GM18909 (cell line): ENCODE measurements at regions not wholly inside any gene's neighbourhood (a gene's known extent, or its start where the extent isn't known, plus 50 kb on each side); places are given as distances from the start of the nearest gene placed in this dataset.

Experiments used
- ATAC-seq: cut with Tn5 transposase; IDR thresholded peaks from one replicate; pipeline ENCODE4 v1.9.1; 2021; ENCODE audit warnings: mild to moderate bottlenecking; ENCODE audit not compliant: unreplicated experiment, poor library complexity

DNA sequence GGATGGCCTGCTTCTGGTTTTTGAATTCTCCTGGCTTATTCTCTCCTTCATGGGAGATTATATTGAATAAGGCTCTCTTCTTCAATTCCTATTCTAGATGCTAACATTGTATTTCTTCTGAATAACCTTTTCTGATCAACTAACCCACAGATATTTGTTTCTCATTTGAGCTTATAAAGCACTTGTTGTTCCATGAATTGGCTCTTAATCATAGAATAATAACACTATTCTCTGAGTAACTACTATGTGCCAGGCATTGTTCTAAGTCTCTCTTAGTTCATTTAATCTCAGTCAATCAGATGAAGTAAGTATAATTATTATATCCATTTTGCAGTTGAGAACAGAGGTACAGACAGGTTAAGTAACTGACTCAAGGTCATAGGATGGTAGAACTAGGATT, 136.3 kb upstream of the MLIP start:
- no peak for ATAC-seq

DNA sequence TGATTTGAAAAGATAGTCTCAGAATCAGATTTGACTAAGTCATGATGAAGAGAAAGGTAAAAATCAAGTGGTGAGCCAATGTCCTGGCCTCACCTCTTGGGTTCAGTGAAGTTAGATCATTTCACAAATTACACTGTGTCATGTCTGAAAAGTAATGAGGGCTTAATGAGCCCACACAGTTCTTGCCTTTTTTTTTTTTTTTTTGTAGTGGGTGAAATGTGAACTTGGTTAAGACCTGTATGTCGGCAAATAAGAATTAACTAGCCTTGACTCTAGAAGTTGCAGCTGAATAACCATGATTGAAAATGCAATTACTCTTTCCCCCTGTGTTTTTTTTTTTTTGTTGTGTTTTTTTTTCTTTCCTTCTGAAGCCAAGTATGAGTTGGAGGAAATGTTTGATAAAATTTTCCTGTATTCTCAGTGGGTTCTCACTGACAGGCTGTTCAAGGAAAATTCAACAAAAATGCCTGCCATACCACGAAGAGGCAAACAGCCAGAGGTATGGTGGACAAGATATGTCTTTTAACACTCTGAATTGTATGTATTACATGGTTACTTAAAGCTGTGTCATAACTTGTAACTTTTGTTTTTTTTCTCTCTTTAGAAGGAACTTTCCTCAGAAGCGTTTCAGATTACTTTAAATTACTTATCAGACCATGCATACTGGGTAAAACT, 135.2 kb upstream of the MLIP start:
- no peak for ATAC-seq

DNA sequence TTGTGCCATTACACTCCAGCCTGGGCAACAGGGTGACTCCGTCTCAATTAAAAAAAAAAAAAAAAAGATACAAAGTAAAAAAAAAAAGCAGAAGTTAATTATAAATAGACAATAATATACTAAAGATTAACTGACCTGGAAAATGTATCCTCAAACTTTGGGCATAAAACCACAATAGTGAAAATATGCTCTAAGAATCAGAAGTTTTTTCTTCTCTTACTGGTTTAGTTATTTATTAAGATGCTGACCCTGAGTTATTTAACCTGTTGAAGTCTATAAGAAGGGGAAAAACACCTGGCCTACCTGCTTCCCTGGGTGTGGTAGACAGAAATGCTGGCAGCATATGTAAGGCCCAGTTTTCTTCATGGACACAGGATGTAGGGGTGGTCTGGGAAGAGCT, 133.7 kb upstream of the MLIP start:
- ATAC-seq, result no peak

DNA sequence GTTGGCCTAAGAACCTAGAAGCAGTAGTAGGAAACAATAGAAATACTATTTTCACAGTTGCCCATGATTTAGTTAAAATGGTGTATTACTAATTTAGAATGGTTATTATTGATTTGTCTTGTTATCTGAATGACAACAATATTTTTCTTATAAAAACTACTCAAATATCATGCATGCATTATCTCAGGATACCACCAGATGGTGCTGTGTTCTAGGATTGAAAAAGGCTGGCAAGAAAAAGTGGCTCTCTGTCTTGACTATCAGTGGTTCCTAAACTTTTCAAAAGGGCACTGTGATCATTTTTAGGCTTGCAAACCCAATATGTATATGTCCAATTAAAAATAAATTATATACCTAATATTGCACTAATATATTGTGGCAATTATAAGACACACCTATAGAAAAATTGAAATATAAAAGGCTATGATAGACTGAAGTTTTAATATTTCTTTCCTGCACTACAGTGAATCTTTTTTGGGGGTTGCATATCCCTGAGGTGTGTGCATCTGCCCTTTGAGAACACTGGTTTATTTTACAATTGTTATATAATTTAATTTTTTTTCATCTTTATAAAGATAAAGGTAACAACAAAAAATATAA, 131.7 kb upstream of the MLIP start:
- peak; percentile 53 for ATAC-seq

DNA sequence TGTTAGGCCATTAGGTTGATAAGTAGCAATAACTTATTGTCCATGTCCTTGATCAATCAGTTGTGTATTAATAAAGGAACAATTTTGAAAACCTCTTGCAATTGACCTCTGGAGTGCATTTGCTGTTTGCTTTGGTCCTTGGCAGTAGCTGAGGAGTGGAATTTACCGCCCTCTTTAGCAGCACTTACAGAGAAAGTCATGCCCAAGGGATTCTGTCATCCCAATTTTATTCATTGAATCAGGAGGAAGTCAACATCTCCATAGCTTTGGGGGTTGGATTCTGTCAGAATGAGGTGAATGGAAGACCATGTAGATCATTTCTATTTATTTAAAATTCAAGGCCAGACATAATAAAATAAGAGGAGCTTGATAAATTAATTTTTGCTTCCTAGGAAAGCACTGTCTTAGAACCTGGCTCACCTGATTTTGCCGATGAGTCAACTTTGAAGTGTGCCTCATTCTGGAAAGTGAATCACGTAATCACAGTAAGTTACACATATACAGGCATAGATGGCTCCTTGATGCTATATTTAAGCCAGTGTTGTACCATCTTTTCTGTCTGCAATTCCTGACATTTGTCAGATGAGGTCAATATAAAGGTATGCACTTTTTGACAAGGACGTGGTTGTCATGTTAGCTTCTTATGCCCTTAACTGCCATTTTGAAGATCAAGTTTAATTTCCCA, 128.7 kb upstream of the MLIP start:
- ATAC-seq, result no peak

DNA sequence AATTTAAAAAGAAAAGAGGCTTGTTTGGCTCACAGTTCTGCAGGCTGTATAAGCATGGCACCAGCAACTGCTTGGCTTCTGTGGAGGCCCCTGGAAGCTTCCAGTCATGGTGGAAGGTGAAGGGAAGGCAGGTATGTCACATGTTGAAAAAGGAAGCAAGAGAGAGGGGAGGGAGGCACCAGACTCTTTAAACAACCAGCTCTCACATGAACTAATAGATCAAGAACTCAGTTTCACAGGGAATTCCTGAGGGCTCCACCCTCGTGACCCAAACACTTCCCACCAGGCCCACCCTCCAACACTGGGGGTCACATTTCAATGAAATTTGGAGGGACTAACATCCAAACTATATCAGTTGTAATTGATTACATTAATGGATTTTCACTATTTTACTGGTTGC, 127.9 kb upstream of the MLIP start:
- no peak for ATAC-seq

DNA sequence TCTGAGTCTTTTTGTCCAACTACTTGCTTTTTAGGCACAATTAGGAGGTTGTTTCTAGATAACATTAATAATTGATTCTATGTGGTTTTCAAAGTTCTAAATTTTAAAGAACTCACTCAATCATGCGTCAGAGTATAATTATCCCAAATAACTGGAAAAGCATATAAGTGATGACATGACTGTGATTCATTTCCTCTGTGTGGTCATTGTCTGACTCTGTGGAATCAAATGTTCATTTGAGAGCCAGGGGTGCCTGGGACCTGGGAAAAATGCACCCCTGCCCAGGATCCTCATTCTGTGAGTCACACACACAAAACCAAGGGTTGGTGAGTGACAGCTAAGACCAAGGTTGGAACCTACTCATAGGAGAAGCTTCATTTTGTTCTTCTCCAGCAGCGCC, 127.1 kb upstream of the MLIP start:
- ATAC-seq, result no peak

DNA sequence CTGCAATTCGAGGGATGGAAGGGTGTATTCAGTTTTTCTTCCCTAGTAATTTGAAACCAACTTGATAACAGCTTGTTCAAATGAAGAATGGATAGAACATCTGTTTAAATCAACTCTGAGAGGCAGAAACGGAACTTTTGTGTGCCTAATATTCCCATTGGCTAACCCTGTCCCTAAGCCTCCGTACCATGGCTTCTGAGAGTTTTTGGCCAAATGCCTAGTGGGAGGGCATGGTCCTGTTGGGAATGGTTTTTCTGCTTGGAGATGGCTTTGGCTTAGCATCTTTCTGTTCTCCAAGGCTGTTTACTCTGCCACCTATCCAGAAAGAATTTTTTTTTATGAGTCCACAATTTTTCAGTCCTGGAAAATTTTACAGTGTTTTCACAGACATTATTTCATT, 126.7 kb upstream of the MLIP start:
- no peak for ATAC-seq

DNA sequence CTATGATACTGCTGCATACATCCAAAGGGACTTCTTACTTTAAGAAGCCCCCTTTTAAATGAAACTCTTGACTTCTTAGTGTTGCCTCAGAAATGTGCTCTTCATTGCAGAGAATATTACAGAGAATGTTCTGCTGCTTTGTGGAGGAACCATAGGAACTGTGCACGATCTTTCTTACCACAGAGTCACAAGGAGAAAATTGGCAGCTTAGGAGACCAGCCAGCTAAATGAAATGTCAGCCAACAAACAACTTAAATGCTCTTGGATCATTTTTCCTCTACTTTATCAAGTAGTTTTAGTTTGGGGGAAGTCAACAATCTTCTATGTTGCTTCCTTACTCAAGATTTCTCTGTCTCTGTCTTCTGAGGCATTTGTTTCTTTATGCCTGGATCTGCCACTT, 125.9 kb upstream of the MLIP start:
- no peak for ATAC-seq

DNA sequence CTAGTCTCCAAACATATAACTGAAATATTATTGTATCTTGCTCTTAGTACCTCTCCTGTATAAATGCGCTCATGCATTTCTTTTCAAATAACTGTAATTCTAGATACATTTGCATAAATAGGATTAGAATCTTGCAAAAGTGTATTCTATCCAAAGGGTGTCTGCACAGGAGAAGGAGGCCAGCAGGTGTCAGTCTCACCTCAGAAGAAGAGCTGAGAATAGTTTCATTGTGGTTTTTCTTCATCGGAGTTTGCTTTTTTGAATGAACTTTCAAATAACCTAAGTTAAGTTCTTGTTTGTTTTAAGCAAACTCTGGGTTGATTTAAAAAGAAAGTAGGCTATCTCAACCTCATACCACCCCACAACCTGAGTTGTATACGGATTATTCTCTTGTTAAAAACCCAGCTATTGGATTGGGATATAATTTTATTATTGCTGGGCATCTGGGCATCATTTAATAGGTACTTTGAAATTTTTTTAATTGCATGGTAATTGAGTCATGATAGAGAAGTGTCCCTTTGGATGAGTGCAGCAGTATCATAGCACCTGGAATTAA, 125.0 kb upstream of the MLIP start:
- peak; percentile 63 for ATAC-seq

DNA sequence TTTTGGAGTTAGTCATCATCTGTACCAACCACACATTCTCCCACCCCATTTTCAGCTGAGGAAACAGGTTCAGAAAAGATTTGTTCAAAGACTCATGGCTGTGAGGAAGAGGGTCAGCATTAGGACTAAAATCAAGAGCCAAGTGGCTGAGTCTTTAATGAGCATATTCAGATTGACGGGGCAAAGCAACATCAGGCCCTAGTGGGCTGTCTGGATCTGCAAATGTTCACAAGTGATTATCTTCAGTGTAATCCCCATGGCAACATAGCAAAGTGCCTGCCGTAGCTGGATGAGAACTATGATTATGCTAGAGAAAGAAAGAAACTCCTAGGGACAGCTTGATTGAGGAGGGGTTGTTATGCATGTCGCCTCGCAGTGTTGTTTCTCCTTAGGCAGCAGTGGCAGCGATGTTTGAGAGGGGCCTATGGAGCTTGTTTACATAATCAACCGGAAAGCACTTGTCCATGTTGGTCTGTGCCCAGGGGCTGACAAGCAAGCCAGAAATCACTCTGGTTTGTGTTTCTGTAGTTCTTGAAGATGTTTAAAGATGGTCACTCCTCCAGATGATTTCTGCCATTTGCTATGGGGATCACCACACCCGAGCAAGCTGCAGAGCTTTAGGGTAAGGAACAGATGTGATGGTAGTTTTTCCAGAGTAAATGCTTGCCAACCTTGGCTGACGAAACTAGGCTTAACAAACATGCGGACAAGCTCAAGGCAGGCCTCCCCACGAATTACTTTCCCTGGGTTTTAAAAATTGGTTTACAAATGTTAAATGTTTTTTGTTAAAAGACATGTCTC, 124.3 kb upstream of the MLIP start:
- no peak for ATAC-seq

DNA sequence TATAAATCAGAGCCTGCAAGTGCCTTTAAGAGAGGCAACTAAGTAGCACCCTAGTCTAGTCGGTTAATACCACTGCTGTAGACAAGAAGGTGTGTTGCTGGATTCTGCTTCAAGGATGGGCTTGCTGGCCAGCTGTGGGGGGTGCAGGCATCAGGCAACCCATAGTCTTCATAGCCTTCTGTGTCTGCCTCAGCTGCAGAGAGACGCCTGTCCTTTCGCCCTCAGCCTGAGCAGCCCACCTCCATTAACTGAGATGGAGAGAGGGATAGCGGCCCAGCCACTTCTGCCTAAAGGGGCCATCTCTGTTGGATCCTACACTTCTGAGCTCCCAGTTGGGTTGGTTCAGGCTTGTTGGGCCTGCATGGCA, 123.7 kb upstream of the MLIP start:
- no peak for ATAC-seq

DNA sequence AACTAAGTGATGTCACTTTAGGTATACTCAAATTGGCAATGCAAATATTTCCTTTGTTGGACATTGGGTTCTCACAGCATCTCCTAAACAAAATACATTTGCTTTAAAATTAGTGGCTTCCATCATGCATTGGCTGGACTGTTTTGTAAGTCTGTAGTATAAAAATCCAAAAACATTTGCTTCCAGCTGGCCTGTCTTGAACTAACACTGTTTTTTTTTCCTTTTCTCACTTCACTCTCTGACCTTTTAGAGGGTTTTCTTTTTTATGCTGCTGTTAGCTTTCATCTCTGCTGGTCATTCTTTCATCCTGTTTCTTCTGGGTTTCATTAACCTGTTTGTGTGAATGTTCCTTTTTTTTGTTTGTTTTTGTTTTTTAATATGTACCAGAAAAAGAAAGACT, 121.7 kb upstream of the MLIP start:
- no peak for ATAC-seq

DNA sequence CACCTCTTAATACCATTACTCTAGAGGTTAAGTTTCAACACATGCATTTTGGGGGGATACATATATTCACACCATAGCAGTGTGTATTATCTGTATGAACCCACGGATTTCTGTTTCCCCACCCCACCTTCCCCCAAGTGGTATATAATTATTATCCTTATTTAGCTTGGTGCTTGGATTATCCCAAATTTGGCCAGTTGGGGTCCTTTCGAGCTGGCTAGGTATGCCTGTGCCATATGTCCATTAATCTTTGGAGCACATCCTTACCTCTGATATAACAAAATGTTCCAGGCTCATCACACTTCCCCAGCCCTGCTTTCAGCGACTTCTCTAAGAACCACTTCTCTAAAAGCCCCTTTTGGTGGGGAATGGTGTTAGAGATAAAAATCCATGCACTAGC, 118.7 kb upstream of the MLIP start:
- ATAC-seq, result no peak

DNA sequence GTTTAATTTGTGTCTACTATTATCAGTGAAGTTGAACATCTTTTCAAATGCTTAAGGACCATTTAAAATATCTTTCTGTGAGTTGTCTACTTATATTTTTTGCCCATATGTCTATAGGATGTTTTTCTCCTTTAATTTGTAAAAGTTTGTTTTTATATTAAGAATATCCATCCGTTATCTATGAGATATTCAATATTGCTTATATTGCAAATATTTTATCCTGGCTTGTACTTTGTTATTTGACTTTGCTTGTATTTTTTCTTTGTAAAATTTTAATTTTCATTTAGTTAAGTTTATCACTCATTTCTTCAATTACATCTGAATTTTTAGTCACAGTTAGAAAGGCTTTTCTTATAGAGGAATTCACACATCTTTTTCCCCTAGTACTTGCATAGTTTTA, 117.0 kb upstream of the MLIP start:
- ATAC-seq, result no peak

DNA sequence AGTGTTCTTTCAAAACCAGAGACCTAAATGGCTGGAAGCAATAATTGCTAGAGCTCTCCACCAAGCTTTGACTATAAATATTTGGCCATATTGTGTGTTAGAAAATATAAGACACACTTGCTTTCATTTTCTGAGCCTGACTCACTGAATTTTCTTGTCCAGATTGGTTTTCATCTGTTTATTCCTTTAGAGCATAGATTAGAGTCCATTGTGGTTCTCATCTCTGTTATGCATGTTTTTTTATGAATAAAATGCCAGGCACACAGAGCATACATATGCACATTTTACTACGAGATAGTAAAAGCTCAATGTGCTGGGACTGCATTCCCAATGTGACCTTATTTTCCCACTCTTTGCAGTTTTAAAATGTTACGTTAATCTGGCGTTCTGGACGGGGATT, 115.3 kb upstream of the MLIP start:
- no peak for ATAC-seq

DNA sequence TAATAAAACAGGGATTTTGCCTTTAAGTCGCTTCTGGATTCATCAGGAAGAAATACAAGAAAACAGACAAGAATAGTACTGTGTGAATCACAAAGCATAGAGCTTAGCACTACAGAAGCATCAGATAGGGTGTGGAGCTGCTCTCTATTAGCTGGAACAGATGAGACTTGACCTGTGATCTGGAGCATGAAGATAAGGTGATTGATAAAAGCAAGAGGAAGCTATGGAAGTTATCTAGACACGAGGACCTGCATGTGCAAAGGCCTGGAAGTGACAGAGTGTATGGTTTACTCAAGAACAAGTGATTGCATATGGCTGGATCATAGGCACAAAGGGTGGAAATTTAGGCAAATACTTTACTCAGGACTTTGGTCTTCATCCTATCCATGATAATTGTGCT, 112.9 kb upstream of the MLIP start:
- no peak for ATAC-seq

DNA sequence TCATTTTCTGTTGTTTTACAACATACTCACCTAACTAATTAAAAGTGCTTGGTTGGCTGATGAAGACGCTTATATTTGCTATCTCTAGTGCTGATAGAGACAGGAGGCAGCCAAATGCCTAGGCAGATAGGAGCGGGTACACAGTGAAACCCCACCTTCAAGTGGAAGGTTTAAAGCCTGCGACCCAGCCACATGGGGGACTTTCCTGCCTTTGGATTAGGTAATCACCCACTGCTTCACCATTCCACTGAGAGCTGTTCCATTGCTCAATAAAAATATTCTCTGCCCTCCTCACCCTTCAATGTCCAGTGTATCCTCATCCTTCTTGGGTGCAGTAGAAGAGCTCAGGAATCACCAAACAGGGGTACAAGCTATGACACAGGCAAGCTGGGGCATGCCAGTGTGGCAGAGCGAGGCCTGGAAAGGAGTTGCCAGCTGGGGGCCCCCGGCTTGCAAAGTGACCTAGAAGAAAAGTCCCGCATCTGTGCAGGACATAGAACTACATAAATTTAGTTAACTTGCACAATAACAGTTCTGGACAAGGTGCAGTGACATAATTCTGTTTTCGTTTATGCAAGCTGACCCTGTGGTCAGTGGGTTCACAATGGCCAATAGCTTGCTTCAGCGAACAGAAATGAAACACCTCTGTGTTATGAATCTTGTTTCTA, 112.0 kb upstream of the MLIP start:
- no peak for ATAC-seq

DNA sequence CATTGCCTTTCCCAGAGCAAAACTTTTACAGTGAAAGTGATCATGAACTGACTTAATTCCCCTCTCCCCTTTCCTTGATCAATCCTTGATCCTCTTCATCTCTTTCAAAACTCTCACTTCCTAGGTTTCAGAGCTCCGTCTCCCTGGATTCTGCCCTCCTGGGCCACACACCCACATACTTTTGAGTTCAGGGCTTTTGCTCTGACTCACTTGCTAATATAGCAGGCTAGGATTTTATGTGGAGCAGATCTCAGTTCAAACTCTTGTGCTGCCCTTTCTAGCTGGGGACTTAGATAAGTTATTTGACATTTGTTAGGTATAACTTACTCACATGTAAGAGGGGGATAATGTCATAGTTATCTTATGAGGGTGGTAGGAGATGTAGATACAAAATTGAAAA, 109.1 kb upstream of the MLIP start:
- no peak for ATAC-seq

DNA sequence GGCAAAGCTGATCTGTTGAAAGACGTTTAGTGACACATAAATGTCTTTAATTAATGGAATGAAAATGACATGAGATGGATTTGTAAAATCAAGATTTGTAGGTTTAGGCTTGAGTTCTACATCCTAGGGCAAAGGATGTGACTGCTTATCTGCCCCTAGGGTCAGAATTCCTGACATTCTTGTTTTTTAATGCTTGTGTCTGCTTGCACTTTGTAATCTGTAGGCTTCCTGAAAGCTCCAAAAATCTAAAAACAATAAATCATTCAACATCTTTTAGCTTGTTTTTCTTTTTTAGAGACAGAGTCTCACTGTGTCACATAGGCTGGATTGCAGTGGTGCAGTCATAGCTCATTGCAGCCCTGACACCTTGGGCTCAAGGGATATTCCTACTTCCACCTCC, 107.9 kb upstream of the MLIP start:
- ATAC-seq, result no peak
